Liver (tissue), 3 donors: ENCODE measurements at regions not wholly inside any gene's neighbourhood (a gene's known extent, or its start where the extent isn't known, plus 50 kb on each side); places are given as distances from the start of the nearest gene placed in this dataset.

Source experiments
- EGR1 ChIP-seq, 2 donors: IDR thresholded peaks; 2 replicates each; pipeline ENCODE4 v1.6.1; 2016 to 2018; ENCODE audit warnings: antibody characterized with exemption in 2 of 2, low read depth in 2 of 2
- HNF4G ChIP-seq: IDR thresholded peaks from 2 replicates; pipeline ENCODE4 v1.6.1; 2016; ENCODE audit warnings: antibody characterized with exemption
- SP1 ChIP-seq: IDR thresholded peaks from 2 replicates; pipeline ENCODE4 v1.6.1; 2018; ENCODE audit warnings: antibody characterized with exemption, mild to moderate bottlenecking
- YY1 ChIP-seq: IDR thresholded peaks from 2 replicates; pipeline ENCODE4 v1.6.1; 2016; ENCODE audit warnings: antibody characterized with exemption, mild to moderate bottlenecking
- TF ChIP-seq, protein P1 (sequence below): IDR thresholded peaks from 2 replicates; pipeline ENCODE4 v1.6.1; 2016; ENCODE audit warnings: antibody characterized with exemption
- TF ChIP-seq, protein P2 (sequence below): fragments of 150-350 bp; IDR thresholded peaks from 2 replicates; pipeline ENCODE4 v1.5.1; 2017; ENCODE audit warnings: improper control_type of control experiment, low read depth, low read length; ENCODE audit not compliant: missing input control
- donor health status: healthy.
- donor health status: healthy.

DNA sequence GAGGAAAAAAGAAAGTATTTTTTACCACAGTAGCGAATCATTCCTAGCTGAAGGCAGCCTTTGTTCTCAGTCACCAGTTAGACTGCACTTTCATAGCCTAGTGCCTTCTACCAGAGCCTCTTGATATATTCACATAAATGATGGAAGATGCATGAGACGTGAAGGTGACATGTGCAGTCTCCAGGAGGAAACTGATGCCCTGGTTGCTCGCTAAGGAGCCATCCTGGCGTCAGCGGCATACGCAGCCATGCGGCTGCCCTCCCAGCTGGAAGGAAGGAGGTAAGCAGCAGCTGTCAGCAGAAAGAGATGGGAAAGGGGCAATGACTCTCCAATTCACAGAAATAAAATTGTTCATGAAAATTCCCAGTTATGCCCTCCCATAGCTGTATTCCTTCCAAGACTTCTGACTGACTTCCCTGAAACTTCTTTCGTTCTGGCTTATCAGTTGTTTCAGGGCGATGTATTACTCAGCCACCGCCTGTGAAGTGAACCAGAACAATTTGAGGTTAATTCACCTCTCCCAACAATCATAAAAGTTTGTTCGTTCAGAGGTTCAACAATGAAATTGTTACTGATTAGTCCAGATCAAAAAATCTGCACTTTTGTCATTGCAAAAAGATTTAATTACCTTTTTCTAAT, 331.2 kb downstream of the NR2F1-AS1 start:
- TF ChIP-seq, protein P1, sequence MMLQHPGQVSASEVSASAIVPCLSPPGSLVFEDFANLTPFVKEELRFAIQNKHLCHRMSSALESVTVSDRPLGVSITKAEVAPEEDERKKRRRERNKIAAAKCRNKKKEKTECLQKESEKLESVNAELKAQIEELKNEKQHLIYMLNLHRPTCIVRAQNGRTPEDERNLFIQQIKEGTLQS, result no peak
- TF ChIP-seq YY1 (no peak), SP1 (no peak), HNF4G (no peak), EGR1 (IDR thresholded peaks at IDR 0.05; ENCODE audit: low read depth in 2 of 2) (no peak)
- TF ChIP-seq, protein P2, sequence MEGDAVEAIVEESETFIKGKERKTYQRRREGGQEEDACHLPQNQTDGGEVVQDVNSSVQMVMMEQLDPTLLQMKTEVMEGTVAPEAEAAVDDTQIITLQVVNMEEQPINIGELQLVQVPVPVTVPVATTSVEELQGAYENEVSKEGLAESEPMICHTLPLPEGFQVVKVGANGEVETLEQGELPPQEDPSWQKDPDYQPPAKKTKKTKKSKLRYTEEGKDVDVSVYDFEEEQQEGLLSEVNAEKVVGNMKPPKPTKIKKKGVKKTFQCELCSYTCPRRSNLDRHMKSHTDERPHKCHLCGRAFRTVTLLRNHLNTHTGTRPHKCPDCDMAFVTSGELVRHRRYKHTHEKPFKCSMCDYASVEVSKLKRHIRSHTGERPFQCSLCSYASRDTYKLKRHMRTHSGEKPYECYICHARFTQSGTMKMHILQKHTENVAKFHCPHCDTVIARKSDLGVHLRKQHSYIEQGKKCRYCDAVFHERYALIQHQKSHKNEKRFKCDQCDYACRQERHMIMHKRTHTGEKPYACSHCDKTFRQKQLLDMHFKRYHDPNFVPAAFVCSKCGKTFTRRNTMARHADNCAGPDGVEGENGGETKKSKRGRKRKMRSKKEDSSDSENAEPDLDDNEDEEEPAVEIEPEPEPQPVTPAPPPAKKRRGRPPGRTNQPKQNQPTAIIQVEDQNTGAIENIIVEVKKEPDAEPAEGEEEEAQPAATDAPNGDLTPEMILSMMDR, result no peak
